ENCODE measurements at regions not wholly inside any gene's neighbourhood (a gene's known extent, or its start where the extent isn't known, plus 50 kb on each side); places are given as distances from the start of the nearest gene placed in this dataset.
"Not testable (repeated sequence)": the region's sequence is repeated elsewhere in the genome, so short reads cannot be mapped to it uniquely, and the experiment has no call there.

- intact Hi-C loops (cut with DNase I): no loop called here
- no peak for ATAC-seq (ENCODE audit: poor library complexity)
- no peak for DNase-seq
Measured at GRCh38 chr5:96527768-96528661, 95.0 kb upstream of the PCSK1 start.

- intact Hi-C loops (cut with DNase I): no loop called here
Measured at GRCh38 chr5:96528826-96529474, 95.9 kb upstream of the PCSK1 start.

DNA sequence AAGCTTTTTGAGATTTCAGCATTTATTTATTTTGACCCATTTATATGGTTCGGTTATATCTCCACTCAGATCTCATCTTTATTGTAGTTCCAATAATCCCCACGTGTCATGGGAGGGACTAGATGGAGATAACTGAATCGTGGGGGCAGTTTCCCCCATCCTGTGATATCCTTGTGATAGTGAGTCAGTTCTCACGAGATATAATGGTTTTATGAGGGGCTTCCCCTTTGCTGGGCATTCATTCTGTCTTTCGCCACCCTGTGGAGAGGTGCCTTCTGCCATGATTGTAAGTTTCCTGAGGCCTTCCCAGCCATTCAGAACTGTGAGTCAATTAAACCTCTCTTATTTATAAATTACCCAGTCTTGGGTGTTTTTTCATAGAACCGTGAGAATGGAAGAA is 96.5 kb upstream of the PCSK1 start:
- DNase-seq (no peak), ATAC-seq (ENCODE audit: poor library complexity) (no peak)
- intact Hi-C loops (cut with DNase I): no loop called here

More at GRCh38 chr5:96528826-96529474, 95.9 kb upstream of the PCSK1 start:
- no peak for DNase-seq
- no peak for ATAC-seq (ENCODE audit: poor library complexity)

- ATAC-seq (ENCODE audit: poor library complexity) (no peak), DNase-seq (no peak)
- intact Hi-C loops (cut with DNase I): no loop called here
Measured at GRCh38 chr5:96530901-96531300, 97.9 kb upstream of the PCSK1 start.

DNA sequence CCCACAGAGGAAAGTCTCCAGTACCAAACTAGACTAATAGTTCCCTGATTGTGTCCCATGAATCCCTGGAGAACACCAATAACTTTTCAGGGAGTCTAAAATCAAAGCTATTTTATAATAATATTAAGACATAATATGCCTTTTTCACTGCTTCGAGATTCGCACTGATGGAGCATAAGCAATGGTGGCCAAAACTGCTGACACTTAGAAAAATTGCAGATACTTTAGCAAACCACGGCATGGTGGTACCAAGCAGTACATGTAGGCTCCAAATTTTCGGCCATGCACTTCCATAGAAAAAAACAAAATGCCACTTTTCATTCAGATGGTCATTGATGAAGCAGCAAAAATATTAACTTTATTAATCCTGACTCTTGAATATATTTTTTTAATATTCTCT is 100.3 kb upstream of the PCSK1 start:
- DNase-seq (no peak), ATAC-seq (ENCODE audit: poor library complexity) (no peak)
- intact Hi-C loops (cut with DNase I): no loop called here

GRCh38 chr5:96537386-96537785 is 104.3 kb upstream of the PCSK1 start:
- intact Hi-C loops (cut with DNase I): no loop called here
- DNase-seq (no peak), ATAC-seq (ENCODE audit: poor library complexity) (no peak)

DNA sequence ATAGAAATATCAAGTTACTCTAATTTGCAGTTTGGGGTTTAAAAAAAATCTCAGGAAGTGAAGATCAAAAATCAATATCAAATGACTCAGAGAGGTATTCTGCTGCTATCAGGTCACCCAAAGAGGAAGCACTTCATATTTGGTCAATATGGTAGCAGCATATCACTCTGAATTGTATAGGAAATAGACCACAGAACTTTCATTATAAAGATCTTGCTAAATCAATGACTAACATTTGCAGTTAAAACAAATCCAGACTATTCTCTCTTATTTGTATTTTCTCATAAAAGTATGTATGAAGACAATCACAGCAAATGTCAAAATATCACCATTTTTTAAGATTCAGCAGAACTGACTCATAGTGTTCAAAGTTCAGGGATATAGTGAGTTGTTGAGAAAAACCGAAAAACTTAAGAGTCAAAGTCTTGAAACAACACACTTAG is 105.8 kb upstream of the PCSK1 start:
- DNase-seq (no peak), ATAC-seq (ENCODE audit: poor library complexity) (no peak)
- intact Hi-C loops (cut with DNase I): no loop called here

- ATAC-seq (ENCODE audit: poor library complexity) (no peak), DNase-seq (no peak)
- intact Hi-C loops (cut with DNase I): no loop called here
Measured at GRCh38 chr5:96546120-96546519, 113.1 kb upstream of the PCSK1 start.

DNA sequence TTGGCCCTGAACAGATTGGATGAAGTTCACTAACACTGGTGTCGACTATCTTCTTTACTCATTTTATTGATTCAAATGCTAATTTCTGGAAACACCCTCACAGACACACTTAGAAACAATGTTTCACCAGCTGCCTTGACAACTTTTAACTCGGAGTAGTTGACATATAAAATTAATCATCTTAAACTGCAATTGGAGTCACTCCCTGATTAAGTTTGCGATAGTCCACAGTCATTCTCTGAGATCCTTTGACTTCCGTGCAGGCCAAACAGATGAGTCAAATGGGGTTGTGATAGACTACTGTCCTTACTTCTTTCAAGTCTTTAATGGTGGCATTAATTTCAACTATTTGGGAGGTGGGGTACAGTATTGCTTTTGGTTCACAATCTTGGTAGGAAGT is 114.4 kb upstream of the PCSK1 start:
- ATAC-seq (ENCODE audit: poor library complexity): no peak
- intact Hi-C loops (cut with DNase I): no loop called here
- DNase-seq: no peak

- no peak for DNase-seq
- ATAC-seq (ENCODE audit: poor library complexity): no peak
- intact Hi-C loops (cut with DNase I): no loop called here
Measured at GRCh38 chr5:96548905-96549304, 113.3 kb upstream of the CAST start.

GRCh38 chr5:96560857-96561256 is 101.3 kb upstream of the CAST start:
- DNase-seq; intact Hi-C loops (cut with DNase I): not testable (repeated sequence)

DNA sequence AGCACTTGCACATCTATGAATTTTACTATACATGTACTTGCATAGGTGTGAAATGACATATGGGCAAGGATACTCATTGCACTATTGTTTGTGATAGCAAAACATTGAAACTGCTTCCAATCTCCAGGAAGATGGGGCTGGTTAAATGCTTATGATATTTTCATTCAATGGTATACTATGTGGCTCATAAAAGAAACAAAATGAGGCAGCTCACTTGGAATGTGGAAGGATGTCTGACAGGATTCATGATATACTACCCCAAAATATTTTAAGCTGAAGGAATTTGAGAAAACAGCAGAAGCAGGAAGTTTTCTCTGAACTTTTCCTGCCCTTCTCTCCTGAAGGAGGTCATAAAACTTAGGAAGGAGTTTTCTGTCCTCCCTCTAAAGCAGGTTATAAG is 99.6 kb upstream of the CAST start:
- DNase-seq (no peak), ATAC-seq (ENCODE audit: poor library complexity) (no peak)
- intact Hi-C loops (cut with DNase I): no loop called here

More at GRCh38 chr5:96560857-96561256, 101.3 kb upstream of the CAST start:
- not testable (repeated sequence) for ATAC-seq (ENCODE audit: poor library complexity)

DNA sequence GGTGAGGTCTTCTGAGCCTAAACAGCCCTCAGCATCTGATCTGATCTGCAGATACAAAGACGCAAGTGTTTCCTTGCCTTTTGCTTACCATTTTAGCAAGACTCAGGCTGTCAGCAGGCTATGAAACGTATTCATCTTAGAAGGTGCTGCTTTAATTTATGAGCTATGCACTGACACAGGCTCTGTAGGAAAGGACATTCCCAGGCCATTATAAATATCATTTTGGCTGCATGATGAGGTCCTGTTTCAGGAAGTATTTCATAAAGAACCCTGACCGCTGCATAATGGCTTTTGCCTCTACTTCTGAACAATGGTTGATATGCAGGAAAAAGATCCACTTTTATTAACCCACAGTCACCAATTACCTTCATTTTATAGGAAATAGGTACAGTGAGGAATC is 98.4 kb upstream of the CAST start:
- ATAC-seq (ENCODE audit: poor library complexity) (no peak), DNase-seq (no peak)
- intact Hi-C loops (cut with DNase I): no loop called here

DNA sequence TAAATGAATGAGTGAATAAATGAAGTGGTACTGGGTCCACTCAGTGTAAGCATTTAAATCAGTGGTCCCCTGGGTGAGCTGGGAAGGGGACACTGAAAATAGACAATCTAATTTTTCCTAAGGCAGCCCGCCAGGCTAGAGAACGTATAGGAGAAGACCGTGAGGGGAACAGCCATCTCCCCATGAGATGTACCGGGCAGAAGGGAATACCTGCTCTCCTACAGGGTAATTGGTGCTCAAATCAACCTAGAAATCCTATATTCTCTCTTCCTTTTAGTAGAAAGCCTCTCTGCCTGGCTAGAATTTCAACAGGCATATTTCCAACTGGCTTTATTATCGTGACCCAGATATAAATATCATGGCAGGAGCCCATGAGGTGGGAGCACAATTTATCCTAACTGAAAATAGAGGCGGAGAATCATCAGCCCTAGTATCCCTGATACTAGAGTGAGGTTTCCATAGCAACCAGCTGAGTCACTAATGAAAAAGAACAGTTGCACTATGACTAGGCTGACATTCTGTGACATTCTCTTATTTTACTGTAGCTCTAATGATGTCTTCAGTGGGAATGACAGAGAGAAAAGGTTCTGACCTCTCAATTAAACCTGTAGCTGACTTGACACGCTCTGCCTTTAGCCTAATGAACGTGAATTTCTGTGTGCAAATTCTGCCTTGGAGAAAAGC is 96.5 kb upstream of the CAST start:
- ATAC-seq (ENCODE audit: poor library complexity): no peak
- intact Hi-C loops (cut with DNase I): no loop called here

GRCh38 chr5:96566833-96567587 is 95.2 kb upstream of the CAST start:
- DNase-seq (no peak), ATAC-seq (ENCODE audit: poor library complexity) (no peak)
- intact Hi-C loops (cut with DNase I): no loop called here

More for the DNA sequence above, 96.5 kb upstream of the CAST start:
- DNase-seq: no peak

DNA sequence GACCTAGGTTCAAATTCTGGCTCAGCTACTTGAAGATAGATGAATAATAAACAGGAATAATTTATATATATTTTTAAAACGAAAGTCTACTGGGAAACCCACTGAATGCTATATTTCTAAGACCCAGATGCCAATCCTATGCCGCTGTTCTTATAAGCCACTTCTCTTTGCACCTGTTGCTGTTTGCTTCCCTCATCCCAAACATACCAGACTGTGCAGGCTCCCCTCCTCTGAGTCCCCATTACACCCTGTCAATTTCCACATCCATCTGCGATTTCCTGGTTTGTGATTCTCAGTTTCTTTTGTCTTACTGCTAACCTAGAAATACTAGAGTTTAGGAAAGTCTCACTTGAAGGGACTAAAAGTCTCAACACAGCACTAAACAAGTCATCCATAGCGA is 92.8 kb upstream of the CAST start:
- intact Hi-C loops (cut with DNase I): no loop called here
- DNase-seq (no peak), ATAC-seq (ENCODE audit: poor library complexity) (no peak)

GRCh38 chr5:96569770-96570169 is 92.4 kb upstream of the CAST start:
- intact Hi-C loops (cut with DNase I): no loop called here
- DNase-seq: no peak
- ATAC-seq (ENCODE audit: poor library complexity): no peak

DNA sequence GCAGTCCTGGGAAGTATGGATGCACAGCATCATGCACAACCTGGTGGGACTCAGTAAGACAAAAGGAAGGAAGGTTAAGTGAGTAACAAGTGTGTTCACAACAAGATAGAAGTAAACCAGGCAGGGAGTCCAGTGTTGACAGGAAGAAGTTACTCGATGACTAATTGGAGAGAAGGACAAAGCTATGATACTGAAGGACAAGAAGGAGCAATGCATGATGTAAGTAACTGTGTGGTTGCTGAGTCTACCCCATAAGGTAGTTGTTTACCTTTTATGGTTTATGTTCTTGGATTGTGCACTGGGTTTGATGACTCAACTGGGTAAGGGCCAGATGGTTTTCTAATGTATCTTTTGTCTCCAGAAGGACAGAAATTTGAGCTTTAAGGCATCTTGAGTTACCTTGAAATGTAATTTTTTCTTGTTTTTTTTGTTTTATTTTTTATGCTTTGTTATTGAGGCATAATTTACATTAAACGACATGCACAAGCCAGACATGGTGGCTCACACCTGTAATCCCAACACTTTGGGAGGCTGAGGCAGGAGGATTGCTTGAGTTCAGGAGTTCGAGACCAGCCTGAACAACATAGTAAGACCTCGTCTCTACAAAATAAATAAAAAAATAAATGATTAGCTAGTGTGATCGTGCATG is 89.2 kb upstream of the CAST start:
- DNase-seq (no peak), ATAC-seq (ENCODE audit: poor library complexity) (no peak)
- intact Hi-C loops (cut with DNase I): no loop called here

- DNase-seq (no peak), ATAC-seq (ENCODE audit: poor library complexity) (no peak)
- intact Hi-C loops (cut with DNase I): no loop called here
Measured at GRCh38 chr5:96573513-96573894, 88.7 kb upstream of the CAST start.

Measured in Right ventricle myocardium superior (tissue), 1 donor.